Uterus (tissue), 2 donors: ENCODE measurements at regions not wholly inside any gene's neighbourhood (a gene's known extent, or its start where the extent isn't known, plus 50 kb on each side); places are given as distances from the start of the nearest gene placed in this dataset.

ENCODE experiments used
- CTCF ChIP-seq, 4 experiments: fragments of 200-600 bp in 2 of 4; fragments of 450-650 bp in 2 of 4; sonication (generic) in 2 of 4; IDR thresholded peaks; one replicate each; pipeline ENCODE4 v1.5.1; 2016 to 2019; ENCODE audit warnings: antibody characterized with exemption in 4 of 4, mild to moderate bottlenecking in 2 of 4, moderate library complexity in 1 of 4
- POLR2A ChIP-seq, 2 donors: fragments of 450-650 bp; IDR thresholded peaks; one replicate each; pipeline ENCODE4 v1.6.1; 2016; ENCODE audit warnings: antibody characterized with exemption in 2 of 2, mild to moderate bottlenecking in 1 of 2, moderate library complexity in 1 of 2

DNA sequence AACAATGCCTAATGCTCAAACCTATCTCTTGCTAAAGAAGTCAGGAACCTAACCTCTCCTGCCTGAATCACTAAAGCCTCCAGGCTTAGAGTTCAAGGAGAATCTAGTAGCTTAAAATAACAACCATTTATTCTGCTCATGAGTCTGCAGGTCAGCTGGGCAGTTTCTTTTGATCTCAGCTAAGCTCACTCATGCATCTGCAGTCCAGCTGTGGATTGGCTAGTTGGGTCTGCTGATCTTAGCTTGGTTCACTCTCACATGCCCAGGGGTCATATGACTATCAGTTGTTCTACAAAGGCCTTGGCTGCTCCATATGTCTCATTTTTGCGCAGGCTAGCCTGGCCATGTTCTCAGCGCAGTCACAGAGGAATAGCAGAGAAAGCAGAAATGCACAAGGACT, 109.2 kb upstream of the STT3B start:
- TF ChIP-seq POLR2A (IDR thresholded peaks at IDR 0.05) (no peak), CTCF (IDR thresholded peaks at IDR 0.05) (no peak)
